ENCODE measurements at regions not wholly inside any gene's neighbourhood (a gene's known extent, or its start where the extent isn't known, plus 50 kb on each side); places are given as distances from the start of the nearest gene placed in this dataset.
"Not testable (repeated sequence)": the region's sequence is repeated elsewhere in the genome, so short reads cannot be mapped to it uniquely, and the experiment has no call there.

- H3K4me3 Mint-ChIP-seq: no peak overlapping the region
- peak overlapping the region in 1 of 6 donors; percentile 67 for H3K27ac Mint-ChIP-seq
- peaks cover 0 to 3% (median 0%) of the 10 kb centered on the region in 3 donors for H3K27me3 Mint-ChIP-seq
- no peaks in the 10 kb centered on the region for H3K9me3 Mint-ChIP-seq
- H3K36me3 Mint-ChIP-seq: no peaks in the 10 kb centered on the region
- peaks cover 0 to 9% (median 2%) of the 10 kb centered on the region in 3 donors for H3K4me1 Mint-ChIP-seq
- DNase-seq: no peak
- no peak for ATAC-seq (ENCODE audit: low read depth in 2 of 2)
Measured at GRCh38 chr3:177615015-177615414, 417.7 kb upstream of the TBL1XR1 start.

- peak overlapping the region in 1 of 6 donors; percentile 4 for H3K27ac Mint-ChIP-seq
- H3K4me1 Mint-ChIP-seq: peaks cover 0 to 9% (median 5%) of the 10 kb centered on the region in 3 donors
- H3K36me3 Mint-ChIP-seq: no peaks in the 10 kb centered on the region
- peak overlapping the region in 1 of 8 donors; percentile 2 for H3K4me3 Mint-ChIP-seq
- ATAC-seq (ENCODE audit: low read depth in 2 of 2): no peak
- H3K27me3 Mint-ChIP-seq: peaks cover 0 to 3% (median 0%) of the 10 kb centered on the region in 3 donors
- H3K9me3 Mint-ChIP-seq: no peaks in the 10 kb centered on the region
- DNase-seq: no peak
Measured at GRCh38 chr3:177618873-177619733, 421.8 kb upstream of the TBL1XR1 start.

GRCh38 chr3:177620073-177620472, 422.8 kb upstream of the TBL1XR1 start:
- Mint-ChIP-seq H3K36me3 (no peaks in the 10 kb centered on the region), H3K9me3 (no peaks in the 10 kb centered on the region), H3K4me3 (no peak overlapping the region), H3K4me1 (peaks cover 0 to 6% (median 3%) of the 10 kb centered on the region in 3 donors), H3K27me3 (peaks cover 0 to 3% (median 0%) of the 10 kb centered on the region in 3 donors), H3K27ac (no peak overlapping the region)
- ATAC-seq (ENCODE audit: low read depth in 2 of 2) (no peak), DNase-seq (no peak)

- peaks cover 0 to 6% of the 10 kb centered on the region in 2 donors for H3K36me3 Mint-ChIP-seq
- no peak overlapping the region for H3K4me3 Mint-ChIP-seq
- H3K27me3 Mint-ChIP-seq: peaks cover 0 to 3% (median 0%) of the 10 kb centered on the region in 3 donors
- peaks cover 0 to 2% (median 0%) of the 10 kb centered on the region in 7 donors for H3K9me3 Mint-ChIP-seq
- H3K4me1 Mint-ChIP-seq: peaks cover 0 to 3% (median 3%) of the 10 kb centered on the region in 3 donors
- no peak overlapping the region for H3K27ac Mint-ChIP-seq
- no peak for DNase-seq
- ATAC-seq (ENCODE audit: low read depth in 2 of 2): no peak
Measured at GRCh38 chr3:177622520-177622919, 425.2 kb upstream of the TBL1XR1 start.

GRCh38 chr3:177622982-177623617, 425.8 kb upstream of the TBL1XR1 start:
- DNase-seq (no peak), ATAC-seq (ENCODE audit: low read depth in 2 of 2) (no peak)
- Mint-ChIP-seq H3K4me1 (peaks cover 0 to 3% (median 3%) of the 10 kb centered on the region in 3 donors), H3K27ac (no peak overlapping the region), H3K36me3 (peaks cover 0 to 6% of the 10 kb centered on the region in 2 donors), H3K9me3 (peaks cover 0 to 6% (median 3%) of the 10 kb centered on the region in 7 donors), H3K4me3 (no peak overlapping the region), H3K27me3 (peaks cover 0 to 3% (median 0%) of the 10 kb centered on the region in 3 donors)

GRCh38 chr3:177624528-177625495, 427.5 kb upstream of the TBL1XR1 start:
- Mint-ChIP-seq H3K27ac (no peak overlapping the region), H3K27me3 (no peaks in the 10 kb centered on the region), H3K9me3 (peaks cover 2 to 10% (median 6%) of the 10 kb centered on the region in 7 donors), H3K36me3 (peaks cover 0 to 6% of the 10 kb centered on the region in 2 donors), H3K4me1 (peaks cover 0 to 3% (median 3%) of the 10 kb centered on the region in 3 donors), H3K4me3 (no peak overlapping the region)
- ATAC-seq (ENCODE audit: low read depth in 2 of 2) (no peak), DNase-seq (no peak)

- DNase-seq (no peak), ATAC-seq (ENCODE audit: low read depth in 2 of 2) (no peak)
- peaks cover 0 to 3% (median 3%) of the 10 kb centered on the region in 3 donors for H3K4me1 Mint-ChIP-seq
- H3K27ac Mint-ChIP-seq: no peak overlapping the region
- H3K27me3 Mint-ChIP-seq: no peaks in the 10 kb centered on the region
- peaks cover 2 to 10% (median 6%) of the 10 kb centered on the region in 7 donors for H3K9me3 Mint-ChIP-seq
- peaks cover 0 to 6% of the 10 kb centered on the region in 2 donors for H3K36me3 Mint-ChIP-seq
- no peak overlapping the region for H3K4me3 Mint-ChIP-seq
Measured at GRCh38 chr3:177626045-177626444, 428.8 kb upstream of the TBL1XR1 start.

GRCh38 chr3:177628095-177628719, 430.9 kb upstream of the TBL1XR1 start:
- not testable (repeated sequence) for ATAC-seq (ENCODE audit: low read depth in 2 of 2); DNase-seq; H3K27ac Mint-ChIP-seq; H3K27me3 Mint-ChIP-seq; H3K4me3 Mint-ChIP-seq; H3K36me3 Mint-ChIP-seq; H3K4me1 Mint-ChIP-seq; H3K9me3 Mint-ChIP-seq

- Mint-ChIP-seq H3K4me1 (peaks cover 0 to 3% (median 0%) of the 10 kb centered on the region in 3 donors), H3K9me3 (peaks cover 2 to 10% (median 6%) of the 10 kb centered on the region in 7 donors), H3K4me3 (no peak overlapping the region), H3K36me3 (peaks cover 0 to 6% of the 10 kb centered on the region in 2 donors), H3K27ac (peak overlapping the region in 1 of 6 donors; percentile 18), H3K27me3 (no peaks in the 10 kb centered on the region)
- DNase-seq: no peak
- no peak for ATAC-seq (ENCODE audit: low read depth in 2 of 2)
Measured at GRCh38 chr3:177629276-177629675, 432.0 kb upstream of the TBL1XR1 start.

GRCh38 chr3:177633671-177634207, 436.5 kb upstream of the TBL1XR1 start:
- ATAC-seq (ENCODE audit: low read depth in 2 of 2): no peak
- Mint-ChIP-seq H3K27me3 (no peaks in the 10 kb centered on the region), H3K36me3 (no peaks in the 10 kb centered on the region), H3K4me3 (no peak overlapping the region), H3K27ac (no peak overlapping the region), H3K4me1 (no peaks in the 10 kb centered on the region), H3K9me3 (peaks cover 0 to 4% (median 0%) of the 10 kb centered on the region in 7 donors)
- DNase-seq: no peak

- not testable (repeated sequence) for H3K4me3 Mint-ChIP-seq; H3K4me1 Mint-ChIP-seq; ATAC-seq (ENCODE audit: low read depth in 2 of 2); H3K36me3 Mint-ChIP-seq; DNase-seq; H3K9me3 Mint-ChIP-seq; H3K27ac Mint-ChIP-seq; H3K27me3 Mint-ChIP-seq
Measured at GRCh38 chr3:177635601-177636106, 438.4 kb upstream of the TBL1XR1 start.

- Mint-ChIP-seq H3K36me3 (no peaks in the 10 kb centered on the region), H3K9me3 (no peaks in the 10 kb centered on the region), H3K27me3 (peaks cover 0 to 5% (median 0%) of the 10 kb centered on the region in 3 donors), H3K27ac (peak overlapping the region in 3 of 6 donors; percentile 5 to 53 (median 15)), H3K4me1 (peaks cover 0 to 16% (median 5%) of the 10 kb centered on the region in 3 donors), H3K4me3 (peak overlapping the region in 1 of 8 donors; percentile 65)
- DNase-seq (no peak), ATAC-seq (ENCODE audit: low read depth in 2 of 2) (no peak)
Measured at GRCh38 chr3:177640319-177640965, 443.2 kb upstream of the TBL1XR1 start.

All from naive B cell (primary cell).